H9 (cell line): ENCODE measurements at regions not wholly inside any gene's neighbourhood (a gene's known extent, or its start where the extent isn't known, plus 50 kb on each side); places are given as distances from the start of the nearest gene placed in this dataset.

Experiments used
- DNase-seq: peaks from one replicate; pipeline ENCODE4 v3.0.0-alpha.2; 2017
- H2AFZ ChIP-seq: one replicate; pipeline ENCODE4 v1.6.1; 2013; ENCODE audit warnings: mild to moderate bottlenecking, low read length, control low read depth, moderate library complexity
- H2AK5ac ChIP-seq: 2 replicates; pipeline ENCODE4 v1.6.1; 2013; ENCODE audit warnings: low read length, control low read depth, mixed read lengths; ENCODE audit not compliant: insufficient read length
- H2BK120ac ChIP-seq: one replicate; pipeline ENCODE4 v1.6.1; 2013; ENCODE audit warnings: low read depth, mild to moderate bottlenecking, low read length, control low read depth, inconsistent platforms; ENCODE audit not compliant: poor library complexity, severe bottlenecking
- H2BK12ac ChIP-seq: 2 replicates; pipeline ENCODE4 v1.6.1; 2013; ENCODE audit warnings: low read length, control low read depth, mixed read lengths, low read depth; ENCODE audit not compliant: insufficient read length
- H2BK15ac ChIP-seq: 2 replicates; pipeline ENCODE4 v1.6.1; 2013; ENCODE audit warnings: low read depth, low read length, control low read depth
- H2BK20ac ChIP-seq: one replicate; pipeline ENCODE4 v1.6.1; 2013; ENCODE audit warnings: low read depth, mild to moderate bottlenecking, low read length, control low read depth, inconsistent platforms; ENCODE audit not compliant: poor library complexity, severe bottlenecking
- H2BK5ac ChIP-seq: 2 replicates; pipeline ENCODE4 v1.6.1; 2013; ENCODE audit warnings: low read length, control low read depth, mixed read lengths; ENCODE audit not compliant: insufficient read length
- H3K14ac ChIP-seq: 2 replicates; pipeline ENCODE4 v1.6.1; 2013; ENCODE audit warnings: low read length, control low read depth; ENCODE audit not compliant: insufficient read depth
- H3K18ac ChIP-seq: 2 replicates; pipeline ENCODE4 v1.6.1; 2013; ENCODE audit warnings: low read depth, mild to moderate bottlenecking, mixed read lengths, low read length, control low read depth; ENCODE audit not compliant: insufficient read length
- H3K23ac ChIP-seq: 2 replicates; pipeline ENCODE4 v1.6.1; 2013; ENCODE audit warnings: low read length, control low read depth, mixed read lengths, low read depth; ENCODE audit not compliant: insufficient read length
- H3K23me2 ChIP-seq: 2 replicates; pipeline ENCODE4 v1.6.1; 2013; ENCODE audit warnings: low read depth, mild to moderate bottlenecking, mixed read lengths, low read length, control low read depth; ENCODE audit not compliant: insufficient read length, poor library complexity, severe bottlenecking
- H3K27ac ChIP-seq: 2 replicates; pipeline ENCODE4 v1.5.1; 2013; ENCODE audit warnings: low read length, control low read depth, mixed read lengths, low read depth; ENCODE audit not compliant: insufficient read length
- H3K27me3 ChIP-seq: 2 replicates; pipeline ENCODE4 v1.6.1; 2013; ENCODE audit warnings: low read length, control low read depth, inconsistent platforms; ENCODE audit not compliant: insufficient read depth
- H3K4ac ChIP-seq: 2 replicates; pipeline ENCODE4 v1.6.1; 2013; ENCODE audit warnings: low read depth, mild to moderate bottlenecking, control low read depth, inconsistent platforms, low read length, moderate library complexity
- H3K4me1 ChIP-seq: 2 replicates; pipeline ENCODE4 v1.6.1; 2013; ENCODE audit warnings: low read length, control low read depth, inconsistent platforms; ENCODE audit not compliant: insufficient read depth
- H3K4me2 ChIP-seq: 2 replicates; pipeline ENCODE4 v1.6.1; 2013; ENCODE audit warnings: low read length, control low read depth, mixed read lengths; ENCODE audit not compliant: insufficient read length, insufficient read depth
- H3K56ac ChIP-seq: 2 replicates; pipeline ENCODE4 v1.6.1; 2013; ENCODE audit warnings: low read depth, mild to moderate bottlenecking, mixed read lengths, low read length, control low read depth; ENCODE audit not compliant: insufficient read length
- H3K79me1 ChIP-seq: 2 replicates; pipeline ENCODE4 v1.6.1; 2013; ENCODE audit warnings: low read depth, mild to moderate bottlenecking, moderate library complexity, low read length, control low read depth, inconsistent platforms; ENCODE audit not compliant: insufficient read depth, poor library complexity, severe bottlenecking
- H3K79me2 ChIP-seq: 2 replicates; pipeline ENCODE4 v1.6.1; 2013; ENCODE audit warnings: low read length, control low read depth, inconsistent platforms; ENCODE audit not compliant: insufficient read depth
- H3K9ac ChIP-seq: 2 replicates; pipeline ENCODE4 v1.6.1; 2013; ENCODE audit warnings: low read length, control low read depth, mixed read lengths; ENCODE audit not compliant: insufficient read length; ENCODE audit errors: extremely low read depth
- H3K9me3 ChIP-seq: one replicate; pipeline ENCODE4 v1.6.1; 2013; ENCODE audit warnings: low read depth, low read length, inconsistent platforms; ENCODE audit not compliant: control insufficient read depth
- H3T11ph ChIP-seq: one replicate; pipeline ENCODE4 v1.6.1; 2013; ENCODE audit warnings: mild to moderate bottlenecking, low read length, control low read depth, inconsistent platforms
- H4K20me1 ChIP-seq: one replicate; pipeline ENCODE4 v1.6.1; 2013; ENCODE audit not compliant: control insufficient read depth, insufficient read length, insufficient read depth
- H4K5ac ChIP-seq: 2 replicates; pipeline ENCODE4 v1.6.1; 2013; ENCODE audit warnings: low read depth, mild to moderate bottlenecking, mixed read lengths, low read length, control low read depth; ENCODE audit not compliant: insufficient read length
- H4K8ac ChIP-seq: replicated peaks from 2 replicates; pipeline ENCODE4 v1.6.1; 2013; ENCODE audit warnings: low read length, control low read depth, mixed read lengths, low read depth; ENCODE audit not compliant: insufficient read length
- H4K91ac ChIP-seq: 2 replicates; pipeline ENCODE4 v1.6.1; 2013; ENCODE audit warnings: low read depth, mild to moderate bottlenecking, moderate library complexity, mixed read lengths, low read length, control low read depth; ENCODE audit not compliant: insufficient read length
- H3K27ac Mint-ChIP-seq, 3 experiments: 2 replicates in 2 of 3; 3 replicates in 1 of 3; pipeline ENCODE4 v1.8.0; 2020 to 2021; ENCODE audit warnings: mixed read lengths in 3 of 3, mild to moderate bottlenecking in 1 of 3, moderate library complexity in 1 of 3
- H3K27me3 Mint-ChIP-seq: 2 replicates; pipeline ENCODE4 v1.8.0; 2021; ENCODE audit warnings: low read depth, mild to moderate bottlenecking, moderate library complexity, mixed read lengths
- H3K36me3 Mint-ChIP-seq, 3 experiments: 2 replicates in 2 of 3; 3 replicates in 1 of 3; pipeline ENCODE4 v1.8.0; 2020 to 2021; ENCODE audit warnings: low read depth in 3 of 3, mixed read lengths in 3 of 3; ENCODE audit not compliant: insufficient read depth in 1 of 3
- H3K4me1 Mint-ChIP-seq, 2 experiments: 2 replicates each; pipeline ENCODE4 v1.8.0; 2020; ENCODE audit warnings: mixed read lengths in 2 of 2
- H3K4me3 Mint-ChIP-seq, 2 experiments: 2 replicates in 1 of 2; 3 replicates in 1 of 2; pipeline ENCODE4 v1.8.0; 2020 to 2021; ENCODE audit warnings: mild to moderate bottlenecking in 2 of 2, mixed read lengths in 2 of 2, moderate library complexity in 1 of 2
- H3K9me3 Mint-ChIP-seq, 2 experiments: 2 replicates in 1 of 2; 3 replicates in 1 of 2; pipeline ENCODE4 v1.8.0; 2020; ENCODE audit warnings: mild to moderate bottlenecking in 2 of 2, mixed read lengths in 2 of 2, moderate library complexity in 1 of 2
- CTCF ChIP-seq: fragments of 200-600 bp; sonication (generic); conservative IDR thresholded peaks from 3 replicates; pipeline ENCODE4 v1.8.0; 2021; ENCODE audit warnings: antibody characterized with exemption, mild to moderate bottlenecking
- WGBS: extraction: QIAGEN DNeasy Blood & Tissue Kit; methylation state at CpG from one replicate; pipeline ENCODE4 v1.1.7; 2013; ENCODE audit warnings: missing lambda C conversion rate, low lambda C conversion rate, mixed read lengths; ENCODE audit not compliant: insufficient read length; ENCODE audit errors: extremely low coverage; 5-methylcytosine and 5-hydroxymethylcytosine counted together

GRCh38 chr4:154954117-154954516 lies 173.0 kb downstream of the RBM46 start:
- Mint-ChIP-seq H3K27ac (peak overlapping the region in 1 of 3 experiments; percentile 34; a peak in 2 of 7 replicates), H3K27me3 (no peaks in the 10 kb centered on the region), H3K4me3 (no peak overlapping the region), H3K36me3 (peaks cover 3 to 23% (median 5%) of the 10 kb centered on the region in 3 experiments; a peak in 5 of 7 replicates), H3K9me3 (peaks cover 17 to 24% of the 10 kb centered on the region in 2 experiments; a peak in 4 of 5 replicates), H3K4me1 (peaks cover 24 to 26% of the 10 kb centered on the region in 2 experiments)
- Histone ChIP-seq H3K4me1 (no peaks in the 10 kb centered on the region; the same call in 1 of the 2 replicates), H3K23me2 (no peaks in the 10 kb centered on the region), H3K14ac (no peak overlapping the region), H2AFZ (no peak overlapping the region), H2BK120ac (no peak overlapping the region), H3K4me2 (no peak overlapping the region), H2AK5ac (no peak overlapping the region), H2BK5ac (no peak overlapping the region), H4K91ac (no peak overlapping the region), H3K27ac (no peak overlapping the region), H3K79me2 (no peaks in the 10 kb centered on the region), H4K20me1 (no peaks in the 10 kb centered on the region), H2BK12ac (no peak overlapping the region), H3K9me3 (no peaks in the 10 kb centered on the region), H3K27me3 (no peaks in the 10 kb centered on the region), H2BK20ac (no peak overlapping the region), H2BK15ac (no peak overlapping the region), H3K79me1 (no peaks in the 10 kb centered on the region), H4K5ac (no peak overlapping the region), H4K8ac (no peak overlapping the region), H3K23ac (no peak overlapping the region), H3T11ph (no peak overlapping the region), H3K56ac (no peak overlapping the region), H3K18ac (no peak overlapping the region), H3K4ac (no peak overlapping the region), H3K9ac (no peak overlapping the region)
- no peak for DNase-seq
- WGBS, result no CpG with 5 or more reads among the region's 2 CpGs
- no peak for TF ChIP-seq CTCF
